Ovary (tissue), 3 donors: ENCODE measurements at regions not wholly inside any gene's neighbourhood (a gene's known extent, or its start where the extent isn't known, plus 50 kb on each side); places are given as distances from the start of the nearest gene placed in this dataset.

Experiments
- EP300 ChIP-seq: sonication (generic); formaldehyde crosslinking; IDR thresholded peaks from one replicate; pipeline ENCODE4 v1.6.1; 2017; ENCODE audit warnings: antibody characterized with exemption
- POLR2A ChIP-seq: fragments of 450-650 bp; IDR thresholded peaks from one replicate; pipeline ENCODE4 v1.6.1; 2017; ENCODE audit warnings: antibody characterized with exemption, mild to moderate bottlenecking, moderate library complexity
- TF ChIP-seq, protein P1 (sequence below), 3 donors: fragments of 450-650 bp in 2 of 3; fragments of 200-600 bp in 1 of 3; IDR thresholded peaks; one replicate each; pipeline versions ENCODE4 v1.5.1 to v1.8.0; 2016 to 2022; ENCODE audit warnings: antibody characterized with exemption in 3 of 3, mild to moderate bottlenecking in 1 of 3
- donor health status: DM: no; HTN: no; CAD: no.

DNA sequence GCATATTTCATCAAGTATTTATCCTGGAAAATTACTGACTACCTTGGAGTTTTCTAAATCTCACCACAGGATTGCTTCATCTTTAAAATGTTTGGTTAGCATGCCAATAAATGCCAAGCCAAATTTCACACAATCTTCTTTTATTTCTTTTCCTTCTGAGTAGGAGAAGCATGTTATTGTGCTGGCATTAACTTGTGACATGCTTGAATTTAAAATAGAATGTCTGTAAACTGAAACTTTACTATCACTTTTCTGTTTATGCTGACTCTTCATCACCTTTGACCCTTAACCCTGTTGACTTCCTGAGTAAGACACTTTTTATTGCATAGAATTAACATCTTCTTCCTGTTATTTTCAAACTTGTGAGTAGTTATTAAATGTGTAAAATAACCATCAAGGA, 56.2 kb upstream of the LRRTM4 start:
- TF ChIP-seq, protein P1, sequence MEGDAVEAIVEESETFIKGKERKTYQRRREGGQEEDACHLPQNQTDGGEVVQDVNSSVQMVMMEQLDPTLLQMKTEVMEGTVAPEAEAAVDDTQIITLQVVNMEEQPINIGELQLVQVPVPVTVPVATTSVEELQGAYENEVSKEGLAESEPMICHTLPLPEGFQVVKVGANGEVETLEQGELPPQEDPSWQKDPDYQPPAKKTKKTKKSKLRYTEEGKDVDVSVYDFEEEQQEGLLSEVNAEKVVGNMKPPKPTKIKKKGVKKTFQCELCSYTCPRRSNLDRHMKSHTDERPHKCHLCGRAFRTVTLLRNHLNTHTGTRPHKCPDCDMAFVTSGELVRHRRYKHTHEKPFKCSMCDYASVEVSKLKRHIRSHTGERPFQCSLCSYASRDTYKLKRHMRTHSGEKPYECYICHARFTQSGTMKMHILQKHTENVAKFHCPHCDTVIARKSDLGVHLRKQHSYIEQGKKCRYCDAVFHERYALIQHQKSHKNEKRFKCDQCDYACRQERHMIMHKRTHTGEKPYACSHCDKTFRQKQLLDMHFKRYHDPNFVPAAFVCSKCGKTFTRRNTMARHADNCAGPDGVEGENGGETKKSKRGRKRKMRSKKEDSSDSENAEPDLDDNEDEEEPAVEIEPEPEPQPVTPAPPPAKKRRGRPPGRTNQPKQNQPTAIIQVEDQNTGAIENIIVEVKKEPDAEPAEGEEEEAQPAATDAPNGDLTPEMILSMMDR (IDR thresholded peaks at IDR 0.05) = no peak
- TF ChIP-seq EP300 (no peak), POLR2A (no peak)
